Heart left ventricle (tissue), 13 donors: ENCODE measurements at regions not wholly inside any gene's neighbourhood (a gene's known extent, or its start where the extent isn't known, plus 50 kb on each side); places are given as distances from the start of the nearest gene placed in this dataset.

Source experiments
- CTCF ChIP-seq, 12 donors: fragments of 200-600 bp; sonication (generic) in 4 of 12; IDR thresholded peaks; one replicate each; pipeline versions ENCODE4 v1.5.0 to v1.8.0; 2018 to 2022; ENCODE audit warnings: antibody characterized with exemption in 12 of 12, mild to moderate bottlenecking in 5 of 12
- POLR2A ChIP-seq, 2 donors: fragments of 450-650 bp; IDR thresholded peaks; one replicate each; pipeline ENCODE4 v1.6.1; 2017; ENCODE audit warnings: antibody characterized with exemption in 2 of 2, mild to moderate bottlenecking in 2 of 2, moderate library complexity in 2 of 2
- donor health status: ischemic (EF 13 %, LVEDD 7.1; RV severe dilation, severe dysfunction).
- donor health status: DM: no; HTN: yes; CAD: no.
- donor health status: DM: no; HTN: no; CAD: no.
- donor health status: ischemic (EF 25% LVEDD 6.9; RV normal size, moderate dysfunction).
- donor health status: ischemic (EF 25% LVEDD 5.7; RV mildly dilated, moderate dysfunction).
- donor health status: ischemic (EF 35%, LVEDD 5.7; RV mildly dilated, moderate dysfunction).
- donor health status: nonischemic (EF 11% LVEDD 7.7; RV severe dilation, severe dysfunction).
- donor health status: DM: yes; HTN: yes; CAD: no.
- donor health status: PGD.
- donor health status: ischemic (EF 29% LVEDD 5.4; RV normal size, mild dysfunction).
- donor health status: nonischemic (EF 23%, LVEDD 6.1; RV moderate dilation, normal function).

- TF ChIP-seq CTCF (IDR thresholded peaks at IDR 0.05) (no peak), POLR2A (IDR thresholded peaks at IDR 0.05) (no peak)
Measured at GRCh38 chr17:71703701-71704100, 417.1 kb upstream of the SOX9 start.
